ENCODE measurements at regions not wholly inside any gene's neighbourhood (a gene's known extent, or its start where the extent isn't known, plus 50 kb on each side); places are given as distances from the start of the nearest gene placed in this dataset.

GRCh38 chr2:126571403-126571802 is 84.6 kb upstream of the GYPC start:
- no peak for TF ChIP-seq CTCF (IDR thresholded peaks at IDR 0.05; ENCODE audit: low read depth, low read length)
- Histone ChIP-seq H3K27ac (no peak overlapping the region), H3K27me3 (ENCODE audit: insufficient read depth, low read depth, severe bottlenecking) (peaks cover 36% of the 10 kb centered on the region), H3K4me3 (ENCODE audit: low read depth, low read length) (no peak overlapping the region), H3K36me3 (no peaks in the 10 kb centered on the region), H3K9me3 (ENCODE audit: severe bottlenecking) (no peaks in the 10 kb centered on the region)
- no peak for DNase-seq

- H3K36me3 ChIP-seq = no peaks in the 10 kb centered on the region
- TF ChIP-seq CTCF (IDR thresholded peaks at IDR 0.05; ENCODE audit: low read depth, low read length) = no peak
- H3K4me3 ChIP-seq (ENCODE audit: low read depth, low read length) = no peak overlapping the region
- H3K27me3 ChIP-seq (ENCODE audit: insufficient read depth, low read depth, severe bottlenecking) = peaks cover 23% of the 10 kb centered on the region
- no peak for DNase-seq
- H3K9me3 ChIP-seq (ENCODE audit: severe bottlenecking) = no peaks in the 10 kb centered on the region
- H3K27ac ChIP-seq = no peak overlapping the region
These were observed 80.3 kb upstream of the GYPC start for GRCh38 chr2:126575631-126576030.

- no peak overlapping the region for H3K4me3 ChIP-seq (ENCODE audit: low read depth, low read length)
- TF ChIP-seq CTCF (IDR thresholded peaks at IDR 0.05; ENCODE audit: low read depth, low read length) = no peak
- no peaks in the 10 kb centered on the region for H3K36me3 ChIP-seq
- no peak overlapping the region for H3K27ac ChIP-seq
- no peaks in the 10 kb centered on the region for H3K9me3 ChIP-seq (ENCODE audit: severe bottlenecking)
- H3K27me3 ChIP-seq (ENCODE audit: insufficient read depth, low read depth, severe bottlenecking) = peaks cover 8% of the 10 kb centered on the region
- no peak for DNase-seq
These were observed 76.1 kb upstream of the GYPC start for GRCh38 chr2:126579868-126580267.

- Histone ChIP-seq H3K4me3 (ENCODE audit: low read depth, low read length) (no peak overlapping the region), H3K27ac (no peak overlapping the region), H3K36me3 (no peaks in the 10 kb centered on the region), H3K9me3 (ENCODE audit: severe bottlenecking) (no peaks in the 10 kb centered on the region), H3K27me3 (ENCODE audit: insufficient read depth, low read depth, severe bottlenecking) (peaks cover 18% of the 10 kb centered on the region)
- TF ChIP-seq CTCF (IDR thresholded peaks at IDR 0.05; ENCODE audit: low read depth, low read length) = no peak
- DNase-seq = no peak
These were observed 69.6 kb upstream of the GYPC start for GRCh38 chr2:126586317-126586716.

GRCh38 chr2:126599062-126599461 is 56.9 kb upstream of the GYPC start:
- DNase-seq = no peak
- no peak for TF ChIP-seq CTCF (IDR thresholded peaks at IDR 0.05; ENCODE audit: low read depth, low read length)
- no peak overlapping the region for H3K27ac ChIP-seq
- H3K27me3 ChIP-seq (ENCODE audit: insufficient read depth, low read depth, severe bottlenecking) = no peaks in the 10 kb centered on the region
- no peaks in the 10 kb centered on the region for H3K36me3 ChIP-seq
- no peaks in the 10 kb centered on the region for H3K9me3 ChIP-seq (ENCODE audit: severe bottlenecking)
- no peak overlapping the region for H3K4me3 ChIP-seq (ENCODE audit: low read depth, low read length)

- Histone ChIP-seq H3K36me3 (no peaks in the 10 kb centered on the region), H3K27me3 (ENCODE audit: insufficient read depth, low read depth, severe bottlenecking) (no peaks in the 10 kb centered on the region), H3K4me3 (ENCODE audit: low read depth, low read length) (no peak overlapping the region), H3K27ac (no peak overlapping the region), H3K9me3 (ENCODE audit: severe bottlenecking) (no peaks in the 10 kb centered on the region)
- no peak for DNase-seq
- no peak for TF ChIP-seq CTCF (IDR thresholded peaks at IDR 0.05; ENCODE audit: low read depth, low read length)
These were observed 55.2 kb upstream of the GYPC start for GRCh38 chr2:126600742-126601141.
